ENCODE measurements at regions not wholly inside any gene's neighbourhood (a gene's known extent, or its start where the extent isn't known, plus 50 kb on each side); places are given as distances from the start of the nearest gene placed in this dataset.
A peak's percentile ranks its signal among the peaks of the same experiment; 100 is the strongest.

- DNase-seq (ENCODE audit: low read depth): peak; percentile 46
- TF ChIP-seq, protein P1, sequence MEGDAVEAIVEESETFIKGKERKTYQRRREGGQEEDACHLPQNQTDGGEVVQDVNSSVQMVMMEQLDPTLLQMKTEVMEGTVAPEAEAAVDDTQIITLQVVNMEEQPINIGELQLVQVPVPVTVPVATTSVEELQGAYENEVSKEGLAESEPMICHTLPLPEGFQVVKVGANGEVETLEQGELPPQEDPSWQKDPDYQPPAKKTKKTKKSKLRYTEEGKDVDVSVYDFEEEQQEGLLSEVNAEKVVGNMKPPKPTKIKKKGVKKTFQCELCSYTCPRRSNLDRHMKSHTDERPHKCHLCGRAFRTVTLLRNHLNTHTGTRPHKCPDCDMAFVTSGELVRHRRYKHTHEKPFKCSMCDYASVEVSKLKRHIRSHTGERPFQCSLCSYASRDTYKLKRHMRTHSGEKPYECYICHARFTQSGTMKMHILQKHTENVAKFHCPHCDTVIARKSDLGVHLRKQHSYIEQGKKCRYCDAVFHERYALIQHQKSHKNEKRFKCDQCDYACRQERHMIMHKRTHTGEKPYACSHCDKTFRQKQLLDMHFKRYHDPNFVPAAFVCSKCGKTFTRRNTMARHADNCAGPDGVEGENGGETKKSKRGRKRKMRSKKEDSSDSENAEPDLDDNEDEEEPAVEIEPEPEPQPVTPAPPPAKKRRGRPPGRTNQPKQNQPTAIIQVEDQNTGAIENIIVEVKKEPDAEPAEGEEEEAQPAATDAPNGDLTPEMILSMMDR (IDR thresholded peaks at IDR 0.05; ENCODE audit: low read depth, low read length, missing control alignments): no peak
These were observed 50.8 kb upstream of the MYLIP start for GRCh38 chr6:16078064-16078463.

GRCh38 chr6:16069671-16070070, 59.2 kb upstream of the MYLIP start:
- H3K4me3 ChIP-seq (ENCODE audit: low read depth, low read length): no peak overlapping the region
- TF ChIP-seq, protein P1 (IDR thresholded peaks at IDR 0.05; ENCODE audit: low read depth, low read length, missing control alignments): no peak
- no peak for DNase-seq (ENCODE audit: low read depth)

More at GRCh38 chr6:16078064-16078463, 50.8 kb upstream of the MYLIP start:
- no peak overlapping the region for H3K4me3 ChIP-seq (ENCODE audit: low read depth, low read length)

- DNase-seq (ENCODE audit: low read depth): no peak
- TF ChIP-seq, protein P1 (IDR thresholded peaks at IDR 0.05; ENCODE audit: low read depth, low read length, missing control alignments): no peak
- no peak overlapping the region for H3K4me3 ChIP-seq (ENCODE audit: low read depth, low read length)
These were observed 59.7 kb upstream of the MYLIP start for GRCh38 chr6:16069222-16069621.

- no peak overlapping the region for H3K4me3 ChIP-seq (ENCODE audit: low read depth, low read length)
- DNase-seq (ENCODE audit: low read depth): no peak
- TF ChIP-seq, protein P1 (IDR thresholded peaks at IDR 0.05; ENCODE audit: low read depth, low read length, missing control alignments): no peak
These were observed 61.3 kb upstream of the MYLIP start for GRCh38 chr6:16067568-16067967.

- DNase-seq (ENCODE audit: low read depth): no peak
- no peak overlapping the region for H3K4me3 ChIP-seq (ENCODE audit: low read depth, low read length)
- TF ChIP-seq, protein P1 (IDR thresholded peaks at IDR 0.05; ENCODE audit: low read depth, low read length, missing control alignments): no peak
These were observed 64.2 kb upstream of the MYLIP start for GRCh38 chr6:16064671-16065072.

DNA sequence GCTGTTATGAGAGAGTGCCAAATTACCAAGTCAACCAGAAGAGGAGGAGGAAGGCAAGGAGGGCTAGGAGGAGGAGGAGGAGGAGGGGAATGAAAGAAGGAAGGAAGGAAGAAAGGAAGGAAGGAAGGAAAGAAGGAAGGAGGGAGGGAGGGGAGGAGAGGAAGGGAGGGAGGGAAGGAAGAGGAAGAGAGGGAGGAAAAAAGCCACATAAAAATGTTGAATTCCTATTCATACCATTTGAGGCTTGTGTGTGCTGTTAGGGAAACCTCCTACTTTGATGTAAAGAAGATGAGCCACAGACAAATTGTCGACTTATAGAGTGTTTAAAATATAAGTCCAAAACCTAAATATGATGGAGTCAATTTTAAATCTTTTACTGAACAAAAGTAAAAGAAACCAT, 65.3 kb upstream of the MYLIP start:
- no peak overlapping the region for H3K4me3 ChIP-seq (ENCODE audit: low read depth, low read length)
- TF ChIP-seq, protein P1 (IDR thresholded peaks at IDR 0.05; ENCODE audit: low read depth, low read length, missing control alignments): no peak
- DNase-seq (ENCODE audit: low read depth): no peak

GRCh38 chr6:16061818-16062217, 67.1 kb upstream of the MYLIP start:
- no peak for DNase-seq (ENCODE audit: low read depth)
- no peak overlapping the region for H3K4me3 ChIP-seq (ENCODE audit: low read depth, low read length)
- TF ChIP-seq, protein P1 (IDR thresholded peaks at IDR 0.05; ENCODE audit: low read depth, low read length, missing control alignments): no peak

All from GM12864 (cell line).